A673 (cell line): ENCODE measurements at regions not wholly inside any gene's neighbourhood (a gene's known extent, or its start where the extent isn't known, plus 50 kb on each side); places are given as distances from the start of the nearest gene placed in this dataset.

Experiments used
- BruUV-seq: library from RNA; stranded (reverse); fragments of 400-500 nt; replicated peaks from 2 replicates; lab custom pipeline; 2021; lab: Mats Ljungman, UMichigan
- CTCF ChIA-PET: fragments of 300-600 bp; sonication (Branson Sonifier 250); formaldehyde crosslinking; loops from one replicate; lab custom pipeline; 2022; ENCODE audit warnings: antibody characterized with exemption; lab: Charles Lee
- POLR2A ChIA-PET: fragments of 300-600 bp; sonication (Branson Sonifier 250); formaldehyde crosslinking; loops from one replicate; lab custom pipeline; 2022; ENCODE audit warnings: antibody characterized with exemption; ENCODE audit not compliant: low non-redundant PET; lab: Charles Lee
- DNase-seq: peaks from one replicate; pipeline ENCODE4 v3.0.0-alpha.2; 2015; ENCODE audit warnings: low spot score
- H3K27ac ChIP-seq: fragments of 200-600 bp; sonication (generic); 2 replicates; pipeline ENCODE4 v1.5.1; 2016; ENCODE audit warnings: mixed run types, low read depth, mild to moderate bottlenecking, mixed read lengths, antibody characterized with exemption, low read length; ENCODE audit not compliant: poor library complexity, severe bottlenecking
- H3K27me3 ChIP-seq: fragments of 200-600 bp; sonication (generic); replicated peaks from 2 replicates; pipeline ENCODE4 v1.6.1; 2017; ENCODE audit warnings: mixed run types, low read depth, mild to moderate bottlenecking, mixed read lengths, antibody characterized with exemption, low read length; ENCODE audit not compliant: insufficient read depth, poor library complexity
- H3K36me3 ChIP-seq: fragments of 200-600 bp; sonication (generic); 2 replicates; pipeline ENCODE4 v1.6.1; 2016; ENCODE audit warnings: mixed run types, mild to moderate bottlenecking, mixed read lengths, antibody characterized with exemption, low read length; ENCODE audit not compliant: insufficient read depth, poor library complexity, severe bottlenecking
- H3K4me1 ChIP-seq: fragments of 200-600 bp; sonication (generic); 2 replicates; pipeline ENCODE4 v1.6.1; 2017; ENCODE audit warnings: mixed run types, mild to moderate bottlenecking, mixed read lengths, antibody characterized with exemption, low read length; ENCODE audit not compliant: insufficient read depth, poor library complexity, severe bottlenecking
- H3K4me3 ChIP-seq: fragments of 200-600 bp; sonication (generic); 2 replicates; pipeline ENCODE4 v1.5.1; 2016; ENCODE audit warnings: low read depth, mixed run types, mild to moderate bottlenecking, mixed read lengths, low read length; ENCODE audit not compliant: poor library complexity, severe bottlenecking
- H3K9me3 ChIP-seq: fragments of 200-600 bp; sonication (generic); 2 replicates; pipeline ENCODE4 v1.6.1; 2016; ENCODE audit warnings: mixed run types, low read depth, mild to moderate bottlenecking, mixed read lengths, antibody characterized with exemption, low read length; ENCODE audit not compliant: poor library complexity, severe bottlenecking
- CTCF ChIP-seq: fragments of 300-800, 200-600 bp; sonication (generic); conservative IDR thresholded peaks from 2 replicates; pipeline ENCODE4 v1.5.1; 2017; ENCODE audit warnings: low read depth, mild to moderate bottlenecking, antibody characterized with exemption, low read length, moderate library complexity, mixed read lengths
- EZH2 ChIP-seq: fragments of 200-600 bp; sonication (generic); IDR thresholded peaks from 2 replicates; pipeline ENCODE4 v1.6.1; 2017; ENCODE audit warnings: borderline replicate concordance, low read depth, mild to moderate bottlenecking, mixed read lengths, antibody characterized with exemption, low read length; ENCODE audit not compliant: poor library complexity, severe bottlenecking
- intact Hi-C: fragments of 100-400 bp; cut with micrococcal nuclease; formaldehyde crosslinking; loops from one replicate; pipeline ENCODE4 v1.10.0; 2022; ENCODE audit not compliant: unreplicated experiment

GRCh38 chr5:3335301-3335700 lies 260.3 kb upstream of the IRX1 start:
- ChIA-PET CTCF (no interaction called here), POLR2A (no interaction called here)
- H3K4me3 ChIP-seq = no peak overlapping the region
- TF ChIP-seq CTCF (no peak), EZH2 (no peak)
- H3K4me1 ChIP-seq = no peaks in the 10 kb centered on the region
- intact Hi-C loops = no loop called here
- peaks cover 37% of the 10 kb centered on the region for H3K9me3 ChIP-seq
- no TSS peak for BruUV-seq
- H3K36me3 ChIP-seq = no peaks in the 10 kb centered on the region
- no peak for DNase-seq
- no peaks in the 10 kb centered on the region for H3K27me3 ChIP-seq
- no peak overlapping the region for H3K27ac ChIP-seq

GRCh38 chr5:3333836-3334235 lies 261.8 kb upstream of the IRX1 start:
- DNase-seq = no peak
- no peak for TF ChIP-seq CTCF
- no peak for TF ChIP-seq EZH2
- CTCF ChIA-PET = no interaction called here
- Histone ChIP-seq H3K27ac (no peak overlapping the region), H3K9me3 (peaks cover 34% of the 10 kb centered on the region), H3K4me1 (no peaks in the 10 kb centered on the region), H3K4me3 (no peak overlapping the region), H3K36me3 (no peaks in the 10 kb centered on the region), H3K27me3 (no peaks in the 10 kb centered on the region)
- no TSS peak for BruUV-seq
- POLR2A ChIA-PET = no interaction called here
- intact Hi-C loops = no loop called here

- H3K9me3 ChIP-seq = peaks cover 38% of the 10 kb centered on the region
- intact Hi-C loops = no loop called here
- H3K4me3 ChIP-seq = no peak overlapping the region
- BruUV-seq = no TSS peak
- ChIA-PET POLR2A (no interaction called here), CTCF (no interaction called here)
- H3K27ac ChIP-seq = no peak overlapping the region
- no peaks in the 10 kb centered on the region for H3K27me3 ChIP-seq
- DNase-seq = no peak
- TF ChIP-seq CTCF (no peak), EZH2 (no peak)
- H3K4me1 ChIP-seq = no peaks in the 10 kb centered on the region
- H3K36me3 ChIP-seq = no peaks in the 10 kb centered on the region
Observed at GRCh38 chr5:3333105-3333504, 262.5 kb upstream of the IRX1 start.
